GM23338 (cell line): ENCODE measurements at regions not wholly inside any gene's neighbourhood (a gene's known extent, or its start where the extent isn't known, plus 50 kb on each side); places are given as distances from the start of the nearest gene placed in this dataset.

Source experiments
- ATAC-seq: fragments of 200-7000 bp; cut with Tn5 transposase; 3 replicates; pipeline ENCODE4 v1.9.1; 2020
- DNase-seq: peaks from one replicate; pipeline ENCODE4 v3.0.0-alpha.2; 2015; ENCODE audit warnings: low spot score
- H2AFZ ChIP-seq: fragments of 200-600 bp; sonication (generic); 2 replicates; pipeline ENCODE4 v1.8.0; 2016; ENCODE audit warnings: antibody characterized with exemption, mild to moderate bottlenecking, moderate library complexity
- H3F3A ChIP-seq: fragments of 200-600 bp; sonication (generic); replicated peaks from 2 replicates; pipeline ENCODE4 v1.8.0; 2017; ENCODE audit warnings: antibody characterized with exemption, mixed run types, low read depth
- H3K27ac ChIP-seq: fragments of 200-600 bp; sonication (generic); 2 replicates; pipeline ENCODE4 v1.6.1; 2016; ENCODE audit warnings: low read depth
- H3K27me3 ChIP-seq: fragments of 200-600 bp; sonication (generic); 2 replicates; pipeline ENCODE4 v1.8.0; 2016; ENCODE audit warnings: mild to moderate bottlenecking, mixed run types, moderate library complexity; ENCODE audit not compliant: insufficient read depth
- H3K36me3 ChIP-seq: fragments of 200-600 bp; sonication (generic); 2 replicates; pipeline ENCODE4 v1.8.0; 2016; ENCODE audit warnings: mild to moderate bottlenecking; ENCODE audit not compliant: insufficient read depth
- H3K4me1 ChIP-seq: fragments of 200-600 bp; sonication (generic); 2 replicates; pipeline ENCODE4 v1.8.0; 2016; ENCODE audit warnings: mild to moderate bottlenecking, moderate library complexity; ENCODE audit not compliant: insufficient read depth
- H3K4me2 ChIP-seq: fragments of 200-600 bp; sonication (generic); 2 replicates; pipeline ENCODE4 v1.7.1; 2017; ENCODE audit warnings: mixed run types
- H3K4me3 ChIP-seq: fragments of 200-600 bp; sonication (generic); 2 replicates; pipeline ENCODE4 v1.6.1; 2016; ENCODE audit warnings: mixed run types
- H3K79me2 ChIP-seq: fragments of 200-600 bp; sonication (generic); replicated peaks from 2 replicates; pipeline ENCODE4 v1.8.0; 2017; ENCODE audit warnings: mild to moderate bottlenecking; ENCODE audit not compliant: insufficient read depth
- H3K9me2 ChIP-seq: fragments of 200-600 bp; sonication (generic); 2 replicates; pipeline ENCODE4 v1.8.0; 2017; ENCODE audit not compliant: insufficient read depth
- H4K20me1 ChIP-seq: fragments of 200-600 bp; sonication (generic); replicated peaks from 2 replicates; pipeline ENCODE4 v1.8.0; 2017; ENCODE audit warnings: mild to moderate bottlenecking; ENCODE audit not compliant: insufficient read depth
- H3K27ac Mint-ChIP-seq: 2 replicates; pipeline ENCODE4 v1.8.0; 2020; ENCODE audit warnings: inconsistent platforms, mild to moderate bottlenecking, moderate library complexity, mixed read lengths
- H3K27me3 Mint-ChIP-seq: 3 replicates; pipeline ENCODE4 v1.8.0; 2022; ENCODE audit warnings: low read depth, mild to moderate bottlenecking, moderate library complexity, mixed read lengths, inconsistent platforms; ENCODE audit not compliant: insufficient read depth, poor library complexity
- H3K36me3 Mint-ChIP-seq: 3 replicates; pipeline ENCODE4 v1.8.0; 2021; ENCODE audit warnings: low read depth, mild to moderate bottlenecking, inconsistent platforms, moderate library complexity, mixed read lengths
- H3K4me1 Mint-ChIP-seq: 3 replicates; pipeline ENCODE4 v1.8.0; 2020; ENCODE audit warnings: mild to moderate bottlenecking, inconsistent platforms, mixed read lengths
- H3K4me3 Mint-ChIP-seq: 3 replicates; pipeline ENCODE4 v1.8.0; 2021; ENCODE audit warnings: moderate library complexity, mild to moderate bottlenecking, inconsistent platforms, mixed read lengths
- H3K9me3 Mint-ChIP-seq: 3 replicates; pipeline ENCODE4 v1.8.0; 2020; ENCODE audit warnings: moderate library complexity, mild to moderate bottlenecking, inconsistent platforms, mixed read lengths
- ZNF114 ChIP-seq: fragments of 250-450 bp; sonication (Bioruptor Pico); IDR thresholded peaks from 2 replicates; pipeline ENCODE4 v1.5.0; 2020; ENCODE audit warnings: mild to moderate bottlenecking, moderate library complexity
- TF ChIP-seq, protein P1 (sequence below), 2 experiments: fragments of 200-600 bp in 1 of 2; sonication (generic) in 1 of 2; conservative IDR thresholded peaks; 2 replicates each; pipeline versions ENCODE4 v1.5.1 to v1.6.1; 2016 to 2017; ENCODE audit warnings: antibody characterized with exemption in 2 of 2, low read depth in 2 of 2, mild to moderate bottlenecking in 2 of 2, moderate library complexity in 1 of 2
- TF ChIP-seq, protein P2 (sequence below): fragments of 250-450 bp; sonication (Bioruptor Pico); IDR thresholded peaks from 2 replicates; pipeline ENCODE4 v1.5.0; 2020; ENCODE audit warnings: mild to moderate bottlenecking, moderate library complexity

DNA sequence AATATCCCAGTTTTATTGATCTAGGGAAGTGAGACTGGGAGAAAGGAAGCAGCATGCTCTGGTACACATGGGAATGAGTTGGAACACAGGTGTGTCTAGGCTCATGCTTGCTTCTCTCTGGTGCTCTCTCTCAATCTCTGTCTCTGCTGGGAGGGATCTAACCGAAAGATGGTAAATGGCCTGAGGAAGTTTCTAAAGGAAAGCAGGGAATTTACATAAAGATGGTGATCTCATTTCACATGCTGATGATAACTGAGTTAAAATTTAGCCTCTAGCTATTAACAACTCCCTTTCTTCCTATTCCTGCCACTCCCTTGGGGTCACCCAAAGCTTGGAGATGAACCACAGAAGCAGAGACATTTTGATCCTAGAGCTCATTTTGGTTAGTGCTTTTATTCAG, 436.2 kb downstream of the SH3GL2 start:
- Histone ChIP-seq H3K27ac (no peak overlapping the region), H3K4me3 (no peak overlapping the region), H3F3A (no peaks in the 10 kb centered on the region), H3K36me3 (no peaks in the 10 kb centered on the region), H3K9me2 (no peaks in the 10 kb centered on the region), H3K4me2 (no peak overlapping the region), H2AFZ (no peak overlapping the region), H4K20me1 (no peaks in the 10 kb centered on the region), H3K27me3 (no peaks in the 10 kb centered on the region), H3K79me2 (no peaks in the 10 kb centered on the region), H3K4me1 (no peaks in the 10 kb centered on the region; the same call in 1 of the 2 replicates)
- no peak overlapping the region for H3K4me3 Mint-ChIP-seq
- ATAC-seq (no peak), DNase-seq (no peak)
- H3K27ac Mint-ChIP-seq = no peak overlapping the region
- TF ChIP-seq, protein P1, sequence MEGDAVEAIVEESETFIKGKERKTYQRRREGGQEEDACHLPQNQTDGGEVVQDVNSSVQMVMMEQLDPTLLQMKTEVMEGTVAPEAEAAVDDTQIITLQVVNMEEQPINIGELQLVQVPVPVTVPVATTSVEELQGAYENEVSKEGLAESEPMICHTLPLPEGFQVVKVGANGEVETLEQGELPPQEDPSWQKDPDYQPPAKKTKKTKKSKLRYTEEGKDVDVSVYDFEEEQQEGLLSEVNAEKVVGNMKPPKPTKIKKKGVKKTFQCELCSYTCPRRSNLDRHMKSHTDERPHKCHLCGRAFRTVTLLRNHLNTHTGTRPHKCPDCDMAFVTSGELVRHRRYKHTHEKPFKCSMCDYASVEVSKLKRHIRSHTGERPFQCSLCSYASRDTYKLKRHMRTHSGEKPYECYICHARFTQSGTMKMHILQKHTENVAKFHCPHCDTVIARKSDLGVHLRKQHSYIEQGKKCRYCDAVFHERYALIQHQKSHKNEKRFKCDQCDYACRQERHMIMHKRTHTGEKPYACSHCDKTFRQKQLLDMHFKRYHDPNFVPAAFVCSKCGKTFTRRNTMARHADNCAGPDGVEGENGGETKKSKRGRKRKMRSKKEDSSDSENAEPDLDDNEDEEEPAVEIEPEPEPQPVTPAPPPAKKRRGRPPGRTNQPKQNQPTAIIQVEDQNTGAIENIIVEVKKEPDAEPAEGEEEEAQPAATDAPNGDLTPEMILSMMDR (conservative IDR thresholded peaks at IDR 0.05; ENCODE audit: low read depth in 2 of 2) = no peak
- TF ChIP-seq, protein P2, sequence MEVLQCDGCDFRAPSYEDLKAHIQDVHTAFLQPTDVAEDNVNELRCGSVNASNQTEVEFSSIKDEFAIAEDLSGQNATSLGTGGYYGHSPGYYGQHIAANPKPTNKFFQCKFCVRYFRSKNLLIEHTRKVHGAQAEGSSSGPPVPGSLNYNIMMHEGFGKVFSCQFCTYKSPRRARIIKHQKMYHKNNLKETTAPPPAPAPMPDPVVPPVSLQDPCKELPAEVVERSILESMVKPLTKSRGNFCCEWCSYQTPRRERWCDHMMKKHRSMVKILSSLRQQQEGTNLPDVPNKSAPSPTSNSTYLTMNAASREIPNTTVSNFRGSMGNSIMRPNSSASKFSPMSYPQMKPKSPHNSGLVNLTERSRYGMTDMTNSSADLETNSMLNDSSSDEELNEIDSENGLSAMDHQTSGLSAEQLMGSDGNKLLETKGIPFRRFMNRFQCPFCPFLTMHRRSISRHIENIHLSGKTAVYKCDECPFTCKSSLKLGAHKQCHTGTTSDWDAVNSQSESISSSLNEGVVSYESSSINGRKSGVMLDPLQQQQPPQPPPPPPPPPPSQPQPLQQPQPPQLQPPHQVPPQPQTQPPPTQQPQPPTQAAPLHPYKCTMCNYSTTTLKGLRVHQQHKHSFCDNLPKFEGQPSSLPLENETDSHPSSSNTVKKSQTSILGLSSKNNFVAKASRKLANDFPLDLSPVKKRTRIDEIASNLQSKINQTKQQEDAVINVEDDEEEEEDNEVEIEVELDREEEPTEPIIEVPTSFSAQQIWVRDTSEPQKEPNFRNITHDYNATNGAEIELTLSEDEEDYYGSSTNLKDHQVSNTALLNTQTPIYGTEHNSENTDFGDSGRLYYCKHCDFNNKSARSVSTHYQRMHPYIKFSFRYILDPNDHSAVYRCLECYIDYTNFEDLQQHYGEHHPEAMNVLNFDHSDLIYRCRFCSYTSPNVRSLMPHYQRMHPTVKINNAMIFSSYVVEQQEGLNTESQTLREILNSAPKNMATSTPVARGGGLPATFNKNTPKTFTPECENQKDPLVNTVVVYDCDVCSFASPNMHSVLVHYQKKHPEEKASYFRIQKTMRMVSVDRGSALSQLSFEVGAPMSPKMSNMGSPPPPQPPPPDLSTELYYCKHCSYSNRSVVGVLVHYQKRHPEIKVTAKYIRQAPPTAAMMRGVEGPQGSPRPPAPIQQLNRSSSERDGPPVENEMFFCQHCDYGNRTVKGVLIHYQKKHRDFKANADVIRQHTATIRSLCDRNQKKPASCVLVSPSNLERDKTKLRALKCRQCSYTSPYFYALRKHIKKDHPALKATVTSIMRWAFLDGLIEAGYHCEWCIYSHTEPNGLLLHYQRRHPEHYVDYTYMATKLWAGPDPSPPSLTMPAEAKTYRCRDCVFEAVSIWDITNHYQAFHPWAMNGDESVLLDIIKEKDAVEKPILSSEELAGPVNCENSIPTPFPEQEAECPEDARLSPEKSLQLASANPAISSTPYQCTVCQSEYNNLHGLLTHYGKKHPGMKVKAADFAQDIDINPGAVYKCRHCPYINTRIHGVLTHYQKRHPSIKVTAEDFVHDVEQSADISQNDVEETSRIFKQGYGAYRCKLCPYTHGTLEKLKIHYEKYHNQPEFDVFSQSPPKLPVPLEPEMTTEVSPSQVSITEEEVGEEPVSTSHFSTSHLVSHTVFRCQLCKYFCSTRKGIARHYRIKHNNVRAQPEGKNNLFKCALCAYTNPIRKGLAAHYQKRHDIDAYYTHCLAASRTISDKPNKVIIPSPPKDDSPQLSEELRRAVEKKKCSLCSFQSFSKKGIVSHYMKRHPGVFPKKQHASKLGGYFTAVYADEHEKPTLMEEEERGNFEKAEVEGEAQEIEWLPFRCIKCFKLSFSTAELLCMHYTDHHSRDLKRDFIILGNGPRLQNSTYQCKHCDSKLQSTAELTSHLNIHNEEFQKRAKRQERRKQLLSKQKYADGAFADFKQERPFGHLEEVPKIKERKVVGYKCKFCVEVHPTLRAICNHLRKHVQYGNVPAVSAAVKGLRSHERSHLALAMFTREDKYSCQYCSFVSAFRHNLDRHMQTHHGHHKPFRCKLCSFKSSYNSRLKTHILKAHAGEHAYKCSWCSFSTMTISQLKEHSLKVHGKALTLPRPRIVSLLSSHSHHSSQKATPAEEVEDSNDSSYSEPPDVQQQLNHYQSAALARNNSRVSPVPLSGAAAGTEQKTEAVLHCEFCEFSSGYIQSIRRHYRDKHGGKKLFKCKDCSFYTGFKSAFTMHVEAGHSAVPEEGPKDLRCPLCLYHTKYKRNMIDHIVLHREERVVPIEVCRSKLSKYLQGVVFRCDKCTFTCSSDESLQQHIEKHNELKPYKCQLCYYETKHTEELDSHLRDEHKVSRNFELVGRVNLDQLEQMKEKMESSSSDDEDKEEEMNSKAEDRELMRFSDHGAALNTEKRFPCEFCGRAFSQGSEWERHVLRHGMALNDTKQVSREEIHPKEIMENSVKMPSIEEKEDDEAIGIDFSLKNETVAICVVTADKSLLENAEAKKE (CRISPR knock-in tag) = no peak
- no peak for TF ChIP-seq ZNF114 (CRISPR knock-in tag)
- no peaks in the 10 kb centered on the region for H3K27me3 Mint-ChIP-seq
- no peaks in the 10 kb centered on the region for H3K36me3 Mint-ChIP-seq
- no peaks in the 10 kb centered on the region for H3K4me1 Mint-ChIP-seq
- peaks cover 9% of the 10 kb centered on the region; the same call in 2 of the 3 replicates for H3K9me3 Mint-ChIP-seq

DNA sequence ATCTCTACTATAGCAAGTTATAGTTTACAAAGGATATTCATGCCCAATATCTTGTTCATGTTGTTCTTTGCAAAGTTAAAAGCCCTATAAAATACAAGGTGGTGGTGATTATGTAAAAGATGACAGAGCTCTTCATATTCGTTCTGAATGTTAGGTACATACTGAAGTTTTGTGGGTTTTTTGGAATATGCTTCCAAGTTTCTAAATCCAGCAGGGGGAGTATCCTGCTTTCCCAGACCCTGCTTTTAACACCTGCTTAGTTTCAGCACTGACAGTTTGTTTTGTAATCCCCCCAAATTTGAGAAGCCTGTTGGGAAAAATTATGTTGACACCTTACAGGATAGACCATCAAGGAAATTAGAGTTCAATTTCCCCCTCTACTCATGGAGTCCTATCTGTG, 438.3 kb downstream of the SH3GL2 start:
- H3K27ac ChIP-seq = no peak overlapping the region
- H3K4me1 ChIP-seq = no peaks in the 10 kb centered on the region; the same call in 1 of the 2 replicates
- no peaks in the 10 kb centered on the region for H3K27me3 ChIP-seq
- Mint-ChIP-seq H3K4me3 (no peak overlapping the region), H3K4me1 (peaks cover 4% of the 10 kb centered on the region; the same call in 2 of the 3 replicates), H3K27ac (no peak overlapping the region), H3K36me3 (no peaks in the 10 kb centered on the region), H3K27me3 (no peaks in the 10 kb centered on the region), H3K9me3 (peaks cover 9% of the 10 kb centered on the region; the same call in 2 of the 3 replicates)
- H3K4me2 ChIP-seq = no peak overlapping the region
- H2AFZ ChIP-seq = no peak overlapping the region
- no peaks in the 10 kb centered on the region for H3F3A ChIP-seq
- H3K36me3 ChIP-seq = no peaks in the 10 kb centered on the region
- H3K4me3 ChIP-seq = no peak overlapping the region
- TF ChIP-seq, protein P1 (conservative IDR thresholded peaks at IDR 0.05; ENCODE audit: low read depth in 2 of 2) = peak; percentile 29 to 43; a peak in 3 of 4 replicates
- no peak for TF ChIP-seq ZNF114 (CRISPR knock-in tag)
- no peaks in the 10 kb centered on the region for H3K79me2 ChIP-seq
- no peak for ATAC-seq
- H4K20me1 ChIP-seq = no peaks in the 10 kb centered on the region
- peak; percentile 20 for DNase-seq
- H3K9me2 ChIP-seq = no peaks in the 10 kb centered on the region
